Fibroblast of villous mesenchyme (primary cell): ENCODE measurements at regions not wholly inside any gene's neighbourhood (a gene's known extent, or its start where the extent isn't known, plus 50 kb on each side); places are given as distances from the start of the nearest gene placed in this dataset.

ENCODE experiments used
- DNase-seq: peaks from one replicate; pipeline ENCODE4 v3.0.0-alpha.2; 2010; ENCODE audit warnings: low read depth
- H3K4me3 ChIP-seq: 2 replicates; pipeline ENCODE4 v1.5.1; 2011; ENCODE audit warnings: low read depth, mild to moderate bottlenecking, low read length
- CTCF ChIP-seq: IDR thresholded peaks from 2 replicates; pipeline ENCODE4 v1.5.1; 2012; ENCODE audit warnings: low read depth, mild to moderate bottlenecking, low read length; ENCODE audit not compliant: insufficient read depth

GRCh38 chr13:46961719-46962118 is 64.9 kb upstream of the HTR2A start:
- no peak overlapping the region for H3K4me3 ChIP-seq
- TF ChIP-seq CTCF = no peak
- DNase-seq = peak; percentile 76

- no peak for DNase-seq
- H3K4me3 ChIP-seq = no peak overlapping the region
- TF ChIP-seq CTCF = no peak
Observed at GRCh38 chr13:46953941-46954340, 57.1 kb upstream of the HTR2A start.

- no peak overlapping the region for H3K4me3 ChIP-seq
- TF ChIP-seq CTCF = no peak
- no peak for DNase-seq
Observed at GRCh38 chr13:46953331-46953730, 56.5 kb upstream of the HTR2A start.

GRCh38 chr13:46951516-46951915 is 54.7 kb upstream of the HTR2A start:
- no peak for DNase-seq
- TF ChIP-seq CTCF = no peak
- no peak overlapping the region for H3K4me3 ChIP-seq

GRCh38 chr13:46949211-46949610 is 52.4 kb upstream of the HTR2A start:
- no peak overlapping the region for H3K4me3 ChIP-seq
- no peak for DNase-seq
- TF ChIP-seq CTCF = no peak

GRCh38 chr13:46948338-46948737 is 51.5 kb upstream of the HTR2A start:
- no peak overlapping the region for H3K4me3 ChIP-seq
- TF ChIP-seq CTCF = no peak
- no peak for DNase-seq

- DNase-seq = no peak
- no peak overlapping the region for H3K4me3 ChIP-seq
- TF ChIP-seq CTCF = no peak
Observed at GRCh38 chr13:46947425-46948191, 50.8 kb upstream of the HTR2A start.
